GM12892 (cell line): ENCODE measurements at regions not wholly inside any gene's neighbourhood (a gene's known extent, or its start where the extent isn't known, plus 50 kb on each side); places are given as distances from the start of the nearest gene placed in this dataset.
A peak's percentile ranks its signal among the peaks of the same experiment; 100 is the strongest.

Source experiments
- DNase-seq: peaks from one replicate; pipeline ENCODE4 v3.0.0; 2011; ENCODE audit not compliant: insufficient read length
- FAIRE-seq: peaks from 2 replicates; lab custom pipeline; 2011; peaks lifted over from hg19 to GRCh38; lab: Jason Lieb, UNC
- POLR2A ChIP-seq: IDR thresholded peaks from 2 replicates; pipeline ENCODE4 v1.6.1; 2011; ENCODE audit warnings: low read depth, low read length, control low read depth
- POLR2AphosphoS5 ChIP-seq: IDR thresholded peaks from 2 replicates; pipeline ENCODE4 v1.6.1; 2011; ENCODE audit warnings: low read depth, low read length, control low read depth
- TAF1 ChIP-seq: IDR thresholded peaks from 2 replicates; pipeline ENCODE4 v1.6.1; 2011; ENCODE audit warnings: low read depth, mild to moderate bottlenecking, control low read depth, low read length, borderline replicate concordance

DNA sequence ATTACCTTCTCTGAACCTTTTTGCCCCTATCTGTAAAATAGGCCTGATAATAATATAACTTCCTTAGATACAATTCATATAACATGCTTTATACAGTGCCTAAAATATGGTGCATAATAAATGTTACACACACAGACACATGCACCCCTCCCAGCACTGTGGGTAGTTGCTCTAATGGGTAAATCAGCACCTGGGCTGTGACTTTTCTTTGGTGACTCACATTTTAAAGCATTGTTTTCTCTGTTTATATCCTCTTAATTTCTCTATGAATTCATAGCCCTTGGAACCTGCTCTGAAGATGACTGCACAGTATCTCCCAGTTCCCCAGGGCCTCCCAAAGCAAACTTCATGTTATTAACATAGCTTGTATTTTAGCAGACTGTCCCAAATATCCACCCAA is 248.2 kb upstream of the TNP1 start:
- DNase-seq (no peak), FAIRE-seq (no peak)
- TF ChIP-seq POLR2AphosphoS5, result no peak
- TF ChIP-seq TAF1, result no peak
- TF ChIP-seq POLR2A, result no peak

DNA sequence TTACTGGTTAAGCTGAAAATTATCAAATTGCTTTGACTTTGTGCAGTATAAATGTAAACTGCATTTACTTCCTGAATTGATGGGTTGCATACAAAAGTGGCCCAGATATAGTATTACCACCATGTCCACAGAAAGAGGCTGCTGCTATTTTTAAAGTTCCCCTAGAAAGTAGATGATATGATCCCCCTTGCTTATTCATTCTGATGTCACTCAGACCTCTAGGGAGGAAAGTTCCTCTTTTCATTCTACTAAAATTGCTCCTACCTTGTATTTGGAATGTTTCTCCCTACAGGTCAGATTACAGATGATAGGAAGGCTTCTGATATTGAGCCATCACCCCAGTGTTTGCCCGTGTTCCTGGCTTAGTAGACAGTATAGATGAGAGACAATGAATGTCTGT is 247.6 kb upstream of the TNP1 start:
- FAIRE-seq, result no peak
- no peak for TF ChIP-seq POLR2AphosphoS5
- TF ChIP-seq POLR2A, result no peak
- TF ChIP-seq TAF1, result no peak
- no peak for DNase-seq

DNA sequence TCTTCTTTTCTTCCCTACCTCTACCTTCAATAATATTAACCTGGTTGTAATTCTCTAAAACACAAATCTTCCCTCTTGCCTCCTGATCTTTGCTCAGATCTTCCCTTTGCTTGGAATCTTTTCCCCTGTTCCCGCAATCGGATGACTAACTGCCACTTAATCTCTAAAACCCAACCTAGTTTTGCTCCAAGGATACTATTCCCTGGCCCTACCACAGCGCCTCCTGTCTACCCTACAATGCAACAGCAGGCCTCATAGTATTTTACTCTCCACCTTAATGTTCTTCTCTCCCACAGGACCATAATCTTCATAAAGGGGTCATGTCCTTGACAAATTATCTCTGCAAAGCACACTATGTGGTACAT is 246.8 kb upstream of the TNP1 start:
- DNase-seq, result no peak
- FAIRE-seq, result no peak
- TF ChIP-seq TAF1 (no peak), POLR2AphosphoS5 (no peak)

DNA sequence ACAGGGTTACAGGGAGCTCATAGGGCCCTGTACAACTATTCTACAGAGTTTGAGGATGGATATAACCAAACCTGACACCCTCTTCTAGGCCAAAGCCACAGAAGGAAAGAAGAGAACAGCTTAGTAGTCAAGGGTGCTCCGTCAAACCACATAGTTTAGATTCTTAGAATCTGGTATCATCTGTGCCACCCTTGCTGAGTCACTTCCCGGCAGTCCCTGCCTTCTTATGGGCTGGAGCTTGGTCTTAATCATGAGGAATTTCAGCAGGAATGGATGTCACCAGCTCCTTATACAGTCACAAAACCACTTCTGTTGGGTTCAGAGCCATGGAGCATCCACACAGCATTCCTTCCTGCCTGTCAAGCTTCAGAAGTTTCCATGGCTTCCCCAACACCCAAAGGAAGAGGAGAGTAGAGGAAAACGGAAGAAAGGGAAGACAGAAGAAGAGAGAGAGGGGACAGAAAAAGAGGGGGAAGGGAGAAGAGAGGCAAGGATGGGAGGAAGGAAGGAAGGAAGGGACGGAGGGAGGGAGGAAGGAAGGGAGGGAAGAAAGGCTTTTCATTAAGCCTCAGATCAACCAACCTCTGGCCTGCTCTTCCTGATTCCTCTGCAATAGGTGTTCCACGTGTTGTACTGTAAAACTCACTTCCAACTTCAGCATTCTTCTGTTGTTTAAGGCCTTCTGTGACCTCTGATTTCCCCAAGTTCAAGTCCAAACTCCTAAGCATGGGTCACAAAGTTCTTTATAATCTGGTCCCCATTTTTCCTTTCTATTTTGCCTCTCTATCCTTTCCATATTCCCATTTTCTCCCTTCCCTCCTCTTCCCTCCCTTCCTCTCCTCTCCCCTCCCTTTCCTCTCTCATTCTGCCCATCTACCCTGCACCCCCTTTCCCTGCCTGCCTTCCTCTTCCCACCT is 246.1 kb upstream of the TNP1 start:
- no peak for TF ChIP-seq POLR2A
- no peak for TF ChIP-seq TAF1
- TF ChIP-seq POLR2AphosphoS5, result no peak
- DNase-seq (no peak), FAIRE-seq (no peak)

DNA sequence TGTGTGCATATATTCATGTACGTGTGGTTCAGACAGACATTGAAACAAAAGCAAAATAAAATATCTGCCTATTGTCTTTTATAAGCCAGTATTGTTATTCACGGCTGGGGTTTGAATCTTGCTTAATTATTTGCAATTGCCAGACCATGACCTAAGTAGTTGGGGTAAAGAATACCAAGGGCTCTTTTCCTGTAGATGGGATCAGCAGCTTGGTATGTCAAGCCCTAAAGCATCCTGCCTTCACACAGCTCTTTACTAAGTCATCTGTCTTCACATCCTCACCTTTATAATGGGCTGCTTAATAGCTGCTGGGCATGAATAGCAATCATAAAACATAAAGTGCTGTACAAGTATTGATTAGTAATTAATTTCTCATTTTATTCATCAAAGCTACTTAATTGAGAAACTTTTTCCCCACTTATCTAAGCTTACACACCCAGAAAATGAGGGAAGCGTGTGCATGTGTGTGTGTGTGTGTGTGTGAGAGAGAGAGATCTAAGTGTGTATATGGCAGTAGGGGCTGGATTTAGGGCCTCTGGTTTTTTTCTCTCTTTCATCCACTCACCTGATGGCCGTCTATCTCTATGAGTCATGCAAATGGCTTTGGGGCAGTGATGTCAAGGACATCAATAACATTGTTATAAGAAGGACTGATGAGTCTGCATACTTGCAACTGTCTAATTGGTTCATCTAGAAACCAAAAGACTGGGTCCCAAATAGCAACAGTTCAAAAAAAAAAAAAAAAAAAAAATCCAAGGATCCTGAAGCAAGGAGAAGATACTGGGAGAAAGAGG is 244.1 kb upstream of the TNP1 start:
- no peak for TF ChIP-seq POLR2A
- no peak for TF ChIP-seq TAF1
- TF ChIP-seq POLR2AphosphoS5, result no peak
- FAIRE-seq (no peak), DNase-seq (no peak)

DNA sequence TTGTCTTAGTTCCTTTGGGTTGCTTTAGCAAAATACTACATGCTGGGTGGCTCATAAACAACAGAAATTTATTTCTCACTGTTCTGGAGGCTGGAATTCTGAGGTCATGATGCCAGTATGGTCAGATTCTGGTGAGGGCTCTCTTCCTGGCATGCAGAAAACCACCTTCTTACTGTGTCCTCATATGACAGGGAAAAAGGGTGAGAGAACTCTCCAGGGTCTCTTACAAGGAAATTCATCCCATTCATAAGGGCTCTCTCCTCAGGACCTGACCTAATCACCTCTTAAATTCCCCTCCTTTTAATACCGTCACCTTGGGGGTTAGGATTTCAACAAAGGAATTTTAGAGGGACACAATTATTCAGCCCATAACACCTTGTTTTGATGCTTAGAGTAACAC is 243.1 kb upstream of the TNP1 start:
- FAIRE-seq (no peak), DNase-seq (no peak)

DNA sequence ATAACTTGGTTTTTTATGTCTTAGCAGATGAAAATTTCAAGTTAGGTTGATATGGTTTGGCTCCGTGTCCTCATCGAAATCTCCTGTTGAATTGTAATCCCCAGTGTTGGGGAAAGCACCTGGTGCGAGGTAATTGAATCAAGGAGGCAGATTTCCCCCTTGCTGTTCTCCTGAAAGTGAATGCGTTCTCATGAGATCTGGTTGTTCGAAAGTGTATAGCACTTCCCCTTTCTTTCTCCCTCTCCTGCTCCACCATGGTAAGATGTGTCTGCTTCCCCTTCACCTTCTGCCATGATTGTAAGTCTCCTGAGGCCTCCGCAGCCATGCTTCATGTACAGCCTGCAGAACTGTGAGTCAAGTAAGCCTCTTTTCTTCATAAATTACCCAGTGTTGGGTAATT is 242.1 kb upstream of the TNP1 start:
- FAIRE-seq, result peak; percentile 56
- TF ChIP-seq TAF1 (no peak), POLR2AphosphoS5 (no peak), POLR2A (no peak)
- DNase-seq, result no peak

More for the DNA sequence above, 243.1 kb upstream of the TNP1 start:
- TF ChIP-seq TAF1 (no peak), POLR2AphosphoS5 (no peak), POLR2A (no peak)

DNA sequence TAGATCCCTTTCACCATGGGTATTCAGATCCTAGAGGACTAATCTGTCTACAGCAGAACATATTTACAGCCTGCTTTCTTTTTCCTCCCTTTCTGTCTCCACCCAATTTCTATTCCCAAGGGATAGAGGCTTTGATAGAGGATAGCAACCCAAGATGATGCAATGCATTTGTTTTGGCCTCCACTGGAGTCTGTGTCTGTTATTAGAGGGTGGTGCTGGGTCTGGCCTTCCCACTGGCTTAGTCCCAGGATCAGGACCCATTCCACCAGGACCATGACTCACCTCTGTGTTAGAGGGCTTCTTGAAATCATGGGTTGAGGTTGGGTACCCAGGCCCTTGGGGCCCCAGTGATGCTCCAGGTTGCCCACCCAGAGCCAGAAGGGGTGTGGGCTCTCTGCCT is 239.7 kb upstream of the TNP1 start:
- FAIRE-seq (no peak), DNase-seq (no peak)
- TF ChIP-seq TAF1 (no peak), POLR2AphosphoS5 (no peak), POLR2A (no peak)

DNA sequence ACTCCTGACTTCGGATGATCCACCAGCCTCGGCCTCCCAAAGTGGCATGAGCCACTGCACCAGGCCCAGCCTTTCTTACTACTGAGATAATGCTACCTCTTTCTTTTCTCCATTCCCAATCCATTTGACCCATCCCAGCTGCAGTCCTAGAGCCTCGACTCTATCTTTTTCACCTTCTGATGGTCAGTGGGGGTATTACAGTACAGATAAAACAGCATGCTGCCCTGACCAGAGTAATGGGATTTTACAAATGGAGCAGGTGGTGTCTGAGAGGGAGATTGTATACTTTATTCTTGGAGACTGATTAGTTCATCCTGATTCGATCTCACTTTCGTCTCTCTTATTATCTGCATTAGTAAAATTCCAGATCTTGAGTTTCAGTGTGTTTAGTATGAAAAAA is 238.6 kb upstream of the TNP1 start:
- DNase-seq (no peak), FAIRE-seq (no peak)
- no peak for TF ChIP-seq POLR2AphosphoS5
- TF ChIP-seq POLR2A, result no peak

DNA sequence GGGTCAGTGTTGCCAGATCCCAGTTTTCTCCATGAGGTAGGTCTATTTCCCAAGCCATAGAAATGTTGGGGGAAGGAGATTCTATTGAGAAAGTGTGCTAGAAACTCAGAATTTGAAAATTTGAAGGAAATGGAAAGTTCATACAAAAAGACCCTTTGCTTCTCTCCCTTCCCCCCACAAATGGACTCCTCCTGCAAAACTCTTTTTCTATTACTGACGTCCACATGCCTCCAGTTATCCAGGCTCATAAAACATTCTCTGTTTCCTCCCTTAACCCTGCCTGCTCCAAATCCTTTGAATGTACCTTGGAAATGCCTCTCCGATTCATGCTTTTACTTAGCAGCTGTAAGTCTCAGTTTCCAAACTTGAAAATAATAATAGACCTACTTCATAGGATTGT is 237.5 kb upstream of the TNP1 start:
- FAIRE-seq, result no peak
- no peak for TF ChIP-seq POLR2A
- TF ChIP-seq POLR2AphosphoS5, result no peak
- TF ChIP-seq TAF1, result no peak
- DNase-seq, result no peak

DNA sequence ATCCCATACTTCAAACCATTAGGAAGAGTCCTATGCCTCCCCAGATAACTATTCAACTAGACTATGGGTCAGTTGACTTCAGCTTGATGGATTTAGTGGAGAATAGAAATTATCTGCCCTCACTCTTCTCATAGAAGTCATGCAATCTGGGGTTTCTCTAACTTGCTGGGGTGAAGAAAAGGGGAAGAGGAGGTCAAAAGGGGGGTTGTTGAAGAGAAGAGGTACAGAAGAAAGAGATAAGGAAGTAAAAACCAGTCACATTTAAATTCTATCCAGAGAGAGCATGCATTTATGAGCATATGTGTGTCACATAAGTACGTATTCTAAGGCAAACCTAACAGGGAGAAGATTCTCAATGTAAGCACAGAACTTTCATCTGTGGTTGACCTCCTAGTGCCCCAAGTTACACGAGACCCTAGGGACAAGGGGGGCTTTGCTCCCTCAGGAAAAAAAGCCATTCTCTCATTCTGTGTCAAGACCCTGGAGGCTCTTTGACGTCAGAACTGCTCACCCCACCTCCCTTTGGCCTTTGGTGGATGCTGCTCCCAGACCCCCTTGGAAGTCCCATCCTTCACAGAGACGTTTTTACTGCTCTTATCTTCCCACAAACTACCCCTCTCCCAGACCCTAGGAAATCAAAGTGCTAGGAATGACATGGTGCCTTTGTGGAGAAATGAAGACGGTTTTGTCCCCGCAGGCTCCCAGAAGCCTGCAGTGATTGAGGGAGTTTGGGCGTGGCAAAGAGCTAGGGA is 236.8 kb upstream of the TNP1 start:
- DNase-seq (no peak), FAIRE-seq (no peak)

More for the DNA sequence above, 236.8 kb upstream of the TNP1 start:
- TF ChIP-seq TAF1, result no peak
- no peak for TF ChIP-seq POLR2AphosphoS5
- no peak for TF ChIP-seq POLR2A
